ENCODE measurements at regions not wholly inside any gene's neighbourhood (a gene's known extent, or its start where the extent isn't known, plus 50 kb on each side); places are given as distances from the start of the nearest gene placed in this dataset.

- no peak for DNase-seq (ENCODE audit: low spot score)
- H3K27ac Mint-ChIP-seq (ENCODE audit: unreplicated experiment): no peak overlapping the region
- no peaks in the 10 kb centered on the region for H3K27me3 Mint-ChIP-seq (ENCODE audit: unreplicated experiment)
- H3K4me3 Mint-ChIP-seq (ENCODE audit: unreplicated experiment): no peak overlapping the region
- H3K36me3 Mint-ChIP-seq (ENCODE audit: low read depth, unreplicated experiment): no peaks in the 10 kb centered on the region
- H3K9me3 Mint-ChIP-seq (ENCODE audit: unreplicated experiment): no peaks in the 10 kb centered on the region
- no peak for TF ChIP-seq CTCF (IDR thresholded peaks at IDR 0.05; ENCODE audit: unreplicated experiment)
- H3K4me1 Mint-ChIP-seq (ENCODE audit: unreplicated experiment): no peaks in the 10 kb centered on the region
These were observed 1520.7 kb downstream of the ARAP2 start for GRCh38 chr4:34723605-34724004.

GRCh38 chr4:34724491-34724890 is 1519.8 kb downstream of the ARAP2 start:
- DNase-seq (ENCODE audit: low spot score): no peak
- Mint-ChIP-seq H3K36me3 (ENCODE audit: low read depth, unreplicated experiment) (no peaks in the 10 kb centered on the region), H3K4me1 (ENCODE audit: unreplicated experiment) (no peaks in the 10 kb centered on the region), H3K27ac (ENCODE audit: unreplicated experiment) (no peak overlapping the region), H3K4me3 (ENCODE audit: unreplicated experiment) (no peak overlapping the region), H3K27me3 (ENCODE audit: unreplicated experiment) (no peaks in the 10 kb centered on the region), H3K9me3 (ENCODE audit: unreplicated experiment) (no peaks in the 10 kb centered on the region)
- no peak for TF ChIP-seq CTCF (IDR thresholded peaks at IDR 0.05; ENCODE audit: unreplicated experiment)

- Mint-ChIP-seq H3K27ac (ENCODE audit: unreplicated experiment) (no peak overlapping the region), H3K36me3 (ENCODE audit: low read depth, unreplicated experiment) (no peaks in the 10 kb centered on the region), H3K4me1 (ENCODE audit: unreplicated experiment) (no peaks in the 10 kb centered on the region), H3K4me3 (ENCODE audit: unreplicated experiment) (no peak overlapping the region), H3K27me3 (ENCODE audit: unreplicated experiment) (no peaks in the 10 kb centered on the region), H3K9me3 (ENCODE audit: unreplicated experiment) (no peaks in the 10 kb centered on the region)
- no peak for DNase-seq (ENCODE audit: low spot score)
- no peak for TF ChIP-seq CTCF (IDR thresholded peaks at IDR 0.05; ENCODE audit: unreplicated experiment)
These were observed 1513.2 kb downstream of the ARAP2 start for GRCh38 chr4:34731070-34731469.

GRCh38 chr4:34732176-34732950 is 1512.0 kb downstream of the ARAP2 start:
- no peaks in the 10 kb centered on the region for H3K9me3 Mint-ChIP-seq (ENCODE audit: unreplicated experiment)
- no peaks in the 10 kb centered on the region for H3K36me3 Mint-ChIP-seq (ENCODE audit: low read depth, unreplicated experiment)
- H3K4me1 Mint-ChIP-seq (ENCODE audit: unreplicated experiment): no peaks in the 10 kb centered on the region
- TF ChIP-seq CTCF (IDR thresholded peaks at IDR 0.05; ENCODE audit: unreplicated experiment): no peak
- no peak overlapping the region for H3K27ac Mint-ChIP-seq (ENCODE audit: unreplicated experiment)
- no peaks in the 10 kb centered on the region for H3K27me3 Mint-ChIP-seq (ENCODE audit: unreplicated experiment)
- DNase-seq (ENCODE audit: low spot score): no peak
- no peak overlapping the region for H3K4me3 Mint-ChIP-seq (ENCODE audit: unreplicated experiment)

GRCh38 chr4:34733185-34733941 is 1511.0 kb downstream of the ARAP2 start:
- Mint-ChIP-seq H3K9me3 (ENCODE audit: unreplicated experiment) (no peaks in the 10 kb centered on the region), H3K27me3 (ENCODE audit: unreplicated experiment) (no peaks in the 10 kb centered on the region), H3K27ac (ENCODE audit: unreplicated experiment) (no peak overlapping the region), H3K4me3 (ENCODE audit: unreplicated experiment) (no peak overlapping the region), H3K36me3 (ENCODE audit: low read depth, unreplicated experiment) (no peaks in the 10 kb centered on the region), H3K4me1 (ENCODE audit: unreplicated experiment) (no peaks in the 10 kb centered on the region)
- DNase-seq (ENCODE audit: low spot score): no peak
- TF ChIP-seq CTCF (IDR thresholded peaks at IDR 0.05; ENCODE audit: unreplicated experiment): no peak

All from endothelial cell (in vitro differentiated cells).